ENCODE measurements at regions not wholly inside any gene's neighbourhood (a gene's known extent, or its start where the extent isn't known, plus 50 kb on each side); places are given as distances from the start of the nearest gene placed in this dataset.

GRCh38 chr6:91788501-91788900 is 1201.6 kb upstream of the MAP3K7 start:
- no peak for DNase-seq (ENCODE audit: low read depth)

- no peak for DNase-seq (ENCODE audit: low read depth)
These were observed 1199.8 kb upstream of the MAP3K7 start for GRCh38 chr6:91786474-91787184.

GRCh38 chr6:91782802-91783201 is 1195.9 kb upstream of the MAP3K7 start:
- DNase-seq (ENCODE audit: low read depth): no peak

- no peak for DNase-seq (ENCODE audit: low read depth)
These were observed 1195.1 kb upstream of the MAP3K7 start for GRCh38 chr6:91781946-91782345.

GRCh38 chr6:91780270-91780669 is 1193.4 kb upstream of the MAP3K7 start:
- DNase-seq (ENCODE audit: low read depth): no peak

GRCh38 chr6:91761621-91762020 is 1174.7 kb upstream of the MAP3K7 start:
- DNase-seq (ENCODE audit: low read depth): no peak

- no peak for DNase-seq (ENCODE audit: low read depth)
These were observed 1167.8 kb upstream of the MAP3K7 start for GRCh38 chr6:91754691-91755090.

- DNase-seq (ENCODE audit: low read depth): no peak
These were observed 1164.7 kb upstream of the MAP3K7 start for GRCh38 chr6:91751526-91751925.

- DNase-seq (ENCODE audit: low read depth): no peak
These were observed 1157.7 kb upstream of the MAP3K7 start for GRCh38 chr6:91744566-91744965.

GRCh38 chr6:91743756-91744155 is 1156.9 kb upstream of the MAP3K7 start:
- DNase-seq (ENCODE audit: low read depth): no peak

- DNase-seq (ENCODE audit: low read depth): no peak
These were observed 1145.1 kb upstream of the MAP3K7 start for GRCh38 chr6:91731939-91732338.

GRCh38 chr6:91730710-91731109 is 1143.8 kb upstream of the MAP3K7 start:
- no peak for DNase-seq (ENCODE audit: low read depth)

- no peak for DNase-seq (ENCODE audit: low read depth)
These were observed 1133.5 kb upstream of the MAP3K7 start for GRCh38 chr6:91720324-91720723.

GRCh38 chr6:91719414-91719813 is 1132.5 kb upstream of the MAP3K7 start:
- no peak for DNase-seq (ENCODE audit: low read depth)

- DNase-seq (ENCODE audit: low read depth): no peak
These were observed 1131.3 kb upstream of the MAP3K7 start for GRCh38 chr6:91718198-91718597.

- DNase-seq (ENCODE audit: low read depth): no peak
These were observed 1130.2 kb upstream of the MAP3K7 start for GRCh38 chr6:91717094-91717493.

- DNase-seq (ENCODE audit: low read depth): no peak
These were observed 1129.5 kb upstream of the MAP3K7 start for GRCh38 chr6:91716361-91716760.

- no peak for DNase-seq (ENCODE audit: low read depth)
These were observed 1128.4 kb upstream of the MAP3K7 start for GRCh38 chr6:91715171-91715805.

GRCh38 chr6:91713911-91714310 is 1127.0 kb upstream of the MAP3K7 start:
- no peak for DNase-seq (ENCODE audit: low read depth)

- no peak for DNase-seq (ENCODE audit: low read depth)
These were observed 1124.6 kb upstream of the MAP3K7 start for GRCh38 chr6:91711518-91711917.

- DNase-seq (ENCODE audit: low read depth): no peak
These were observed 1123.5 kb upstream of the MAP3K7 start for GRCh38 chr6:91710342-91710741.

- no peak for DNase-seq (ENCODE audit: low read depth)
These were observed 1121.7 kb upstream of the MAP3K7 start for GRCh38 chr6:91708534-91708933.

- no peak for DNase-seq (ENCODE audit: low read depth)
These were observed 1118.8 kb upstream of the MAP3K7 start for GRCh38 chr6:91705646-91706045.

GRCh38 chr6:91704531-91704930 is 1117.7 kb upstream of the MAP3K7 start:
- peak; percentile 34 for DNase-seq (ENCODE audit: low read depth)
